Mammary epithelial cell (primary cell): ENCODE measurements at regions not wholly inside any gene's neighbourhood (a gene's known extent, or its start where the extent isn't known, plus 50 kb on each side); places are given as distances from the start of the nearest gene placed in this dataset.

Source experiments
- CTCF ChIP-seq, 2 donors: IDR thresholded peaks in 1 of 2; conservative IDR thresholded peaks in 1 of 2; 2 replicates each; pipeline ENCODE4 v1.5.1; 2011 to 2012; ENCODE audit warnings: inconsistent platforms in 2 of 2, low read length in 2 of 2, mild to moderate bottlenecking in 2 of 2, control low read depth in 1 of 2, low read depth in 1 of 2; ENCODE audit not compliant: insufficient read depth in 1 of 2; ENCODE audit errors: extremely low read depth in 1 of 2
- EZH2 ChIP-seq: IDR thresholded peaks from 2 replicates; pipeline ENCODE4 v1.6.1; 2012; ENCODE audit warnings: low read length, inconsistent platforms, borderline replicate concordance

- no peak for TF ChIP-seq CTCF (conservative IDR thresholded peaks at IDR 0.05 in 1 of 2, IDR thresholded peaks at IDR 0.05 in 1 of 2; ENCODE audit: extremely low read depth in 1 of 2, insufficient read depth in 1 of 2, low read depth in 1 of 2, low read length in 2 of 2)
- no peak for TF ChIP-seq EZH2
These were observed 112.3 kb upstream of the ZNF507 start for GRCh38 chr19:32233091-32233490.
